Aorta (tissue), 5 donors: ENCODE measurements at regions not wholly inside any gene's neighbourhood (a gene's known extent, or its start where the extent isn't known, plus 50 kb on each side); places are given as distances from the start of the nearest gene placed in this dataset.

Experiments used
- ATAC-seq: fragments of 200-7000 bp; cut with Tn5 transposase; one replicate; pipeline ENCODE4 v1.9.1; 2022; ENCODE audit warnings: moderate library complexity; ENCODE audit not compliant: low FRiP score
- DNase-seq, 2 donors: peaks; one replicate each; pipeline ENCODE4 v3.0.0-alpha.2; 2020
- H3K27ac ChIP-seq, 2 donors: one replicate each; pipeline ENCODE4 v1.5.1; 2013; ENCODE audit warnings: low read length in 2 of 2, mild to moderate bottlenecking in 2 of 2, moderate library complexity in 2 of 2, control low read depth in 1 of 2, inconsistent platforms in 1 of 2, low read depth in 1 of 2
- H3K27me3 ChIP-seq, 2 donors: one replicate each; pipeline ENCODE4 v1.6.1; 2013; ENCODE audit warnings: control low read depth in 1 of 2, low read length in 1 of 2, mild to moderate bottlenecking in 1 of 2, moderate library complexity in 1 of 2; ENCODE audit not compliant: insufficient read depth in 2 of 2, control insufficient read depth in 1 of 2
- H3K36me3 ChIP-seq, 2 donors: one replicate each; pipeline ENCODE4 v1.6.1; 2013; ENCODE audit warnings: control low read depth in 1 of 2, low read length in 1 of 2, mild to moderate bottlenecking in 1 of 2; ENCODE audit not compliant: insufficient read depth in 2 of 2, control insufficient read depth in 1 of 2
- H3K4me1 ChIP-seq, 2 donors: one replicate each; pipeline ENCODE4 v1.6.1; 2013; ENCODE audit warnings: low read length in 2 of 2, control low read depth in 1 of 2, mild to moderate bottlenecking in 1 of 2, moderate library complexity in 1 of 2; ENCODE audit not compliant: insufficient read depth in 2 of 2, control insufficient read depth in 1 of 2
- H3K4me3 ChIP-seq, 2 donors: one replicate each; pipeline ENCODE4 v1.5.1; 2013; ENCODE audit warnings: low read length in 2 of 2, control low read depth in 1 of 2, mild to moderate bottlenecking in 1 of 2
- H3K9me3 ChIP-seq: one replicate; pipeline ENCODE4 v1.6.1; 2013; ENCODE audit warnings: mild to moderate bottlenecking, low read length; ENCODE audit not compliant: control insufficient read depth
- WGBS, 2 donors: extraction: QIAGEN DNeasy Blood & Tissue Kit; methylation state at CpG; one replicate each; pipeline ENCODE4 v1.1.7; 2013; 5-methylcytosine and 5-hydroxymethylcytosine counted together
- intact Hi-C, 2 donors: fragments of 100-400 bp; cut with DNase I; formaldehyde crosslinking; loops; one replicate each; pipeline versions ENCODE4 v1.14.2 to v1.15.0; 2022
- donor health status: healthy with polysubstance abuse.
- donor health status: Bipolar disorder and iron deficiency.
- donor health status: DM: no; HTN: no; CAD: no.
- donor health status: DM: no; HTN: no; CAD: no.
- donor health status: DM: yes; HTN: yes; CAD: no.

- no peaks in the 10 kb centered on the region for H3K4me1 ChIP-seq
- no peaks in the 10 kb centered on the region for H3K27me3 ChIP-seq
- DNase-seq (no peak), ATAC-seq (no peak)
- no peak overlapping the region for H3K4me3 ChIP-seq
- 88 to 93% methylated on average over 5 of the region's 5 CpGs for whole genome bisulfite sequencing, 2 donors
- H3K27ac ChIP-seq = no peak overlapping the region
- H3K36me3 ChIP-seq = no peaks in the 10 kb centered on the region
- H3K9me3 ChIP-seq = peaks cover 2% of the 10 kb centered on the region
- intact Hi-C loops = no loop called here
Observed at GRCh38 chr18:64645753-64646152, 496.9 kb upstream of the LINC00305 start.

GRCh38 chr18:64639536-64639935 lies 490.6 kb upstream of the LINC00305 start:
- no peak for ATAC-seq

GRCh38 chr18:64620971-64621560 lies 472.2 kb upstream of the LINC00305 start:
- H3K4me1 ChIP-seq = no peaks in the 10 kb centered on the region
- H3K27me3 ChIP-seq = no peaks in the 10 kb centered on the region
- H3K4me3 ChIP-seq = no peak overlapping the region
- intact Hi-C loops = no loop called here
- peaks cover 2% of the 10 kb centered on the region for H3K9me3 ChIP-seq
- H3K36me3 ChIP-seq = no peaks in the 10 kb centered on the region
- DNase-seq = no peak
- no peak for ATAC-seq
- 61 to 73% methylated on average over 3 of the region's 3 CpGs for WGBS, 2 donors
- no peak overlapping the region for H3K27ac ChIP-seq

More at GRCh38 chr18:64639536-64639935, 490.6 kb upstream of the LINC00305 start:
- no peak for DNase-seq
- no peaks in the 10 kb centered on the region for H3K27me3 ChIP-seq
- H3K4me1 ChIP-seq = no peaks in the 10 kb centered on the region
- H3K4me3 ChIP-seq = no peak overlapping the region
- whole genome bisulfite sequencing, 2 donors = 52 to 63% methylated on average over 1 of the region's 1 CpG
- H3K36me3 ChIP-seq = no peaks in the 10 kb centered on the region
- H3K9me3 ChIP-seq = peaks cover 2% of the 10 kb centered on the region
- H3K27ac ChIP-seq = no peak overlapping the region
- intact Hi-C loops = no loop called here

GRCh38 chr18:64618390-64618789 lies 469.5 kb upstream of the LINC00305 start:
- Histone ChIP-seq H3K27ac (no peak overlapping the region), H3K27me3 (no peaks in the 10 kb centered on the region), H3K4me1 (no peaks in the 10 kb centered on the region), H3K4me3 (no peak overlapping the region), H3K9me3 (peaks cover 2% of the 10 kb centered on the region), H3K36me3 (no peaks in the 10 kb centered on the region)
- no peak for DNase-seq
- intact Hi-C loops = no loop called here
- WGBS, 2 donors = 55 to 65% methylated on average over 1 of the region's 1 CpG
- no peak for ATAC-seq

DNA sequence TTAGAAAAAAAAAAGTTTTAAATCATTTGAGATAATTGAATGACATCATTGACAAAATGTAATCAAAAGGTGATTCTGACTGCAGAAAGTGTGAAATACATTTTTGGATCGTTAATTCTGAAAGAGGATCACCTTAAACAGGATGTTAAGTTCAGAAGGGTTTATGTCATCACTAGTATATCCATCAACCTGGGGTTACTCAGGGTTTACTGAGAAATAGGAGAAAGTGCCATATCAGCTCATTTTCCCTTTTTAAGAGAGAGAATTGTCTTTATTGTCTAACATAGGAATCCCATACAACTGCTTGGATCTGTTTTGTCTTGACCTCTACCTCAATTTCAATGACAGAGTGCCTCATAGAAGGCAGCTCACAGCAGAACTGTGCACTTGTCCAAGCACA lies 466.1 kb upstream of the LINC00305 start:
- H3K36me3 ChIP-seq = no peaks in the 10 kb centered on the region
- H3K27ac ChIP-seq = no peak overlapping the region
- DNase-seq = no peak
- ATAC-seq = no peak
- no peaks in the 10 kb centered on the region for H3K27me3 ChIP-seq
- H3K4me1 ChIP-seq = no peaks in the 10 kb centered on the region
- H3K9me3 ChIP-seq = peaks cover 2% of the 10 kb centered on the region
- H3K4me3 ChIP-seq = no peak overlapping the region
- intact Hi-C loops = no loop called here
- WGBS, 2 donors = 54 to 63% methylated on average over 1 of the region's 1 CpG

DNA sequence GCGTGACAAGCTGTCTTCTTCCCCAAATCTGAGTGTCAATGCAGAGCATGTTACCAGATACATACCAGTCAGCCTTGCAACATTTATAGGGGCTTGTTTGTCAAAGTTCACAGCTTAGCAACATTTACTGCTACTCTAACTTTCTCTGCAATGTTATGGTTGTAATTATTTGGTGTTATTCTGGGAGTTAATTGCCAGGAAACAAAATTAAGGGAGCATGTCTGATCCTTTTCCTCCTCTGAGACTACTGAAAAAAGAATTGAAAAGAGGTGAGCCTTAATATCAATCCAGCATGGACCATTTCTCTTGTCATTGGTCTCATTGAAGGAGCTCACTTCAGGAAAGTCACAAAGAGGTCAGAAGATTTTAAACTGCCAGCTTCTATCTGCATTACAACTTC lies 465.6 kb upstream of the LINC00305 start:
- no peak for DNase-seq
- no peak overlapping the region for H3K4me3 ChIP-seq
- intact Hi-C loops = no loop called here
- H3K9me3 ChIP-seq = peaks cover 2% of the 10 kb centered on the region
- H3K27me3 ChIP-seq = no peaks in the 10 kb centered on the region
- ATAC-seq = no peak
- 53 to 83% methylated on average over 1 of the region's 1 CpG for WGBS, 2 donors
- no peaks in the 10 kb centered on the region for H3K36me3 ChIP-seq
- no peaks in the 10 kb centered on the region for H3K4me1 ChIP-seq
- no peak overlapping the region for H3K27ac ChIP-seq

DNA sequence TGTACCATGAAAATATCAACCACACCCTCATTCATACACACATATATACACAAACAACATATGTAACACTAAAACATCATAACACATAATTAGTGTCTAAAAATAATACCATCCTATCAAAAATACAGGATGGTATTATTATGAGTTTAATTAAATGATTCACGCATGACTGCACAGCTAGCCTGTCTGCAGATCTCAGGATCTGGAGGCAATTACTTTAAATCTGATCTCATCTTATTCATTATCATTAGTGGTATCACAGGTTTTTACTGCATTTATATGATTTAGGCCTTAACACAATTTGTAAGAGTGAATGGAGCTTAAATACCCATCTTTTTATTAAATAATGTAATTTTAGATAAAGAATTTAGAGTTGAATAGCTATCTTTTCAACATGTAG lies 443.4 kb upstream of the LINC00305 start:
- Histone ChIP-seq H3K27me3 (no peaks in the 10 kb centered on the region), H3K36me3 (no peaks in the 10 kb centered on the region), H3K27ac (no peak overlapping the region), H3K4me1 (no peaks in the 10 kb centered on the region), H3K4me3 (no peak overlapping the region), H3K9me3 (peaks cover 1% of the 10 kb centered on the region)
- DNase-seq (no peak), ATAC-seq (no peak)
- WGBS, 2 donors = 93 to 97% methylated on average over 1 of the region's 1 CpG
- intact Hi-C loops = no loop called here

DNA sequence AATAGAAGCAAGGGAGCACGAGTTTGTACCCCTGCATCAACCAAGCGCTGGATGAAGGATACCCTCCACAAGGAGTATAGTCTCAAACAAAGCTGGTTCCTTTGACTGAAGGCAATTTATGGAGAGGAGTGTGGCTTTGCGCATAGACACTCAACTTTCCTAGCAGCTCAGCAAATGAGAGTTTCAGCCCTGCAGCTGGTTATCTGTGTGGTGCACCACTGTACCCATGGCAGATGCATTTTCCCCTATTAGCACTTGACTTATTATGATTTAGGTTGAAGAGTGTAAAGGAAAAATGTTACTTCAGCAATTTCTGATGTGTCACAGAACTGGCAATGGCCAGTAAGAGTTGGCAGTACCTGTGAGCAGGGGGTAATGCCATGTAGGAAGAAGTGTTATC lies 440.1 kb upstream of the LINC00305 start:
- WGBS, 2 donors = 64 to 67% methylated on average over 3 of the region's 3 CpGs
- H3K4me3 ChIP-seq = no peak overlapping the region
- H3K36me3 ChIP-seq = no peaks in the 10 kb centered on the region
- peaks cover 1% of the 10 kb centered on the region for H3K9me3 ChIP-seq
- no peaks in the 10 kb centered on the region for H3K4me1 ChIP-seq
- no peak overlapping the region for H3K27ac ChIP-seq
- ATAC-seq (no peak), DNase-seq (no peak)
- intact Hi-C loops = no loop called here
- no peaks in the 10 kb centered on the region for H3K27me3 ChIP-seq

DNA sequence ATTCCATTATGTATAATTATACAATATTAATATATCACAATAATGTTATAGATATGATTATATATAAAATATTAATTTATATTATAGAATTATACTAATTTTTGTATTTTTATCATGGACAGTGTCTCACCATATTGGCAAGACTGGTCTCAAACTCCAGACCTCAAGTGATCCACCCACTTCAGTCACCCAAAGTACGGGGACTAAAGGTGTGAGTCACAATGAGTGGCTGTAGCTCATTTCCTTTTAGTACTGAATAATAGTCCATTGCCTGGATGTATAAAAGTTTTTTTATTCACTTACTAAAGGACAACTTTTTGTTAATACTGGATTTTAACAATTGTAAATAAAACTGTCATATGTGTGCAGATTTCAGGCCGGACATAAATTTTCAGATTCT lies 417.6 kb upstream of the LINC00305 start:
- ATAC-seq = no peak
- intact Hi-C loops = no loop called here
- no peak overlapping the region for H3K4me3 ChIP-seq

More for the DNA sequence above, 417.6 kb upstream of the LINC00305 start:
- no peak overlapping the region for H3K27ac ChIP-seq
- WGBS, 2 donors = 89 to 92% methylated on average over 2 of the region's 2 CpGs
- no peak for DNase-seq
- no peaks in the 10 kb centered on the region for H3K4me1 ChIP-seq
- no peaks in the 10 kb centered on the region for H3K27me3 ChIP-seq
- H3K36me3 ChIP-seq = no peaks in the 10 kb centered on the region
- no peaks in the 10 kb centered on the region for H3K9me3 ChIP-seq
